NOMO-1 (cell line): ENCODE measurements at regions not wholly inside any gene's neighbourhood (a gene's known extent, or its start where the extent isn't known, plus 50 kb on each side); places are given as distances from the start of the nearest gene placed in this dataset.

Experiments used
- DNase-seq, 2 experiments: peaks; one replicate each; lab custom pipeline; 2025; ENCODE audit not compliant: unreplicated experiment in 2 of 2; lab: John Stamatoyannopoulos, UW

DNA sequence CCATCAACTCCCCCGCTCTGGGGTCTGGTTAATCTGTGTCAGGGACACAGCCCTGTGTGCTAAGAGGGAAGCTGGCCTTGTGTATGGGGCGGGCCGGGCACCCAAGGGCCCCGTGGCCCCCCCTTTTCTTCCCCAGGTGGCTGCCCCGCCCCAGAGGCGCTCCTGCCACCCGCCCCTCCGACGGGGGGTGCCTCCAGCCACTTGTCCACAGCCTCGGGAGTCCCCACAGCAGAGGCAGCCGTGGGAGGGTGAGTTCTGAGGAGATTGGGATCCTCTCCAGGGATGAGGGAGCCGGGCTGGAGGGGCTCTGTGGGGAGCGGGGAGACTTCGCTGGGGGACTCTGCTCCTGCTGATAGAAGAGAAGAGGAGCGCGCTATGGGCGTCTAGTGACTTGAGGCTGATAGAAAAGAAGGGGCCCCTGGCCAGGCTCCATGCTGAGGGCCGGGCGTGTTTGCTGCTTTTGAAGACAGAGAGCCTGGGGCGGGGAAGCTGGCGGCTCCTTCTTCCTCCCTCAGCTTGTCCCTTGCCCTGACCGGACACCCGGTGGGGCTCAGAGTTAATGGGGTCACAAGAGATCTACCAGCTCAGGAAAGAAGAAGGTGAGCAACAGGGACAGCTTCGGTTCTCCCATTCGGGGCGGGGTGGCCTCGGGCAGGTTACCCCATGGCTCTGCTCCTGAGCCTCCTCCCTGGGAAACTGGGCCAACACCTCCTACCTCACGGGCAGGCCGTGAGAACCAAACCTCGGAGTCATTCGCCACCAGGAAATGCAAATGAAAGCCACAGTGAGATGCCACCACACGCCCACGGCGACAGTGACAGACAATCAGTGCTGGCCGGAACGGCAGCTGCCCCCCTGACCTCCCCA is 89.4 kb upstream of the TAF1B start:
- no peak for DNase-seq

DNA sequence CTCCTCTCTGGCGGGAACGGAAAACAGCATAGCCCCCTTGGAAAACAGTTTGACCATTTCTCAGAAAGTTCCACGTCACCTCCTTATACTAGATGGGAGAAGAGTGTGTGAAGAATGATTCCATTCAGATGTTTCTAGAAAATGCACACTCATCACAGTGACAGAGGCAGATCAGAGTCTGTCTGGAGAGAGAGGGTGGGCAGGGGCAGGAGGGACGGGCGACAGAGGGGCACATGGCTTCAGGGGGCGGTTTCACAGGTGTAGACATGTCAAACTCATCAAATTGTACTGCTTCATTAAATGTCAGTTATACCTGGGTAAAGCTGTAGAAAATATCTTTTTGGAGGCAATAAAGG is 88.8 kb upstream of the TAF1B start:
- DNase-seq, result no peak

DNA sequence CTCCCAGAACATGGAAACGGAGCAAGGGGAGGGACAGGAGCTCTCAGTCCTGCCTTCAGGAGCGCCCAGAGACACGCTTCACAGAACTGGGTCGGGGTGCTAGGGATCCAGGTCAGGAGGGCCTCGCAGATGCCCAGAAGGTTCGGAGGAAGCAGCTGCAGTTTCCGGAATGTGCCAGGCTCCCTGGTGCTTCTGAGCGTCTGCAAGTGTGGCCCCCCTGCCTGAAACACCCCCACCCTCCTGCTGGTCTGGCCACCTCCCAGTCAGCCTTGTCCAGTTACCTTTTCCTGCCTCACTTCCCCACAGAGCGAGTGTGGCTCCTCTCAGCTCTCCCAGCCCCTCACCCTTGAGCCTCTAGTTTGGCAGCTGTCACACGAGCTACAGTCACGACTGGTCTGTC is 88.3 kb upstream of the TAF1B start:
- DNase-seq, result no peak

DNA sequence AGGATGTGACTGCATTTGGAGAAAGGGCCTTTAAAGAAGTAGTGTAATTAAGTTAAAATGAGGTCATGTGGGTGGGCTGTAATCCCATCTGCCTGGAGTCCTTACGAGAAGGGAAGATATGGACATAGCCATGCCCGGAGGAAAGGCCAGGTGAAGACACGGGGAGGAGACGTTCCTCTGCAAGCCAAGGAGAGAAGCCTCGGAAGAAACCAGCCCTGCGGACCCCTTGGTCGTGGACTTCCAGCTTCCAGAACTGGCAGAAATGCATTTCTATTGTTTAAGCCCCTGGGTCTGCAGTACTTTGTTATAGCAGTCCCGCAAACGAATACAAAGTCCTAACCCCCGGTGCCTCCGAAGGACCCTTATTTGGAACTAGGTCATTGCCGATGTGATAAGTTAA is 87.6 kb upstream of the TAF1B start:
- DNase-seq, result no peak

DNA sequence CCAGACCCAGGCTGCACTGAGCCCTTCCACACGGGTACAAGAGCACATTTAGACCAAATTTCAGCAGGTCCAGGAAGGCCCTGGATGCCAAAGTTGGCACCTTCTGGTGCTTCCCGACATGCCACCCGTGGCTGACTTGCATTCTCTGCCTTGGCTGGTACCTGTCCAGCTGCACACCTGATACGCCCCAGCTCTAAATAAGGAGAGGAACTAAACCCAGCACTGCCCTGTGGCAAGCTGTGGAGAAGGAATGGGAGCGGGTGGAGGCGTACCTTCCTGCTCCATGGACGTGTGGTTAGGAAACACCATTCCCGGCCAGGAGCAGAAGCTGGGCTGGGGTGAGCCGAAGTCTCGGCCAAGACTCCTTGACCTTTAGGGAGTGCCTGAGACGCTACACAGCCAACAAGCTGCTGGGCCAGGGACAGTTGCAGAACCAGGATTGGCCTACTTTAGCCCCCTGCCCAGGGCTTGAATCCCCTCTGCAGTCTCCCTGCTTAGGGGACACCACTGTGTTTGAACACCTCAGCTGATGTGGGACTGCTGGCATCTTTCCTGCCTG is 86.5 kb upstream of the TAF1B start:
- DNase-seq, result no peak

DNA sequence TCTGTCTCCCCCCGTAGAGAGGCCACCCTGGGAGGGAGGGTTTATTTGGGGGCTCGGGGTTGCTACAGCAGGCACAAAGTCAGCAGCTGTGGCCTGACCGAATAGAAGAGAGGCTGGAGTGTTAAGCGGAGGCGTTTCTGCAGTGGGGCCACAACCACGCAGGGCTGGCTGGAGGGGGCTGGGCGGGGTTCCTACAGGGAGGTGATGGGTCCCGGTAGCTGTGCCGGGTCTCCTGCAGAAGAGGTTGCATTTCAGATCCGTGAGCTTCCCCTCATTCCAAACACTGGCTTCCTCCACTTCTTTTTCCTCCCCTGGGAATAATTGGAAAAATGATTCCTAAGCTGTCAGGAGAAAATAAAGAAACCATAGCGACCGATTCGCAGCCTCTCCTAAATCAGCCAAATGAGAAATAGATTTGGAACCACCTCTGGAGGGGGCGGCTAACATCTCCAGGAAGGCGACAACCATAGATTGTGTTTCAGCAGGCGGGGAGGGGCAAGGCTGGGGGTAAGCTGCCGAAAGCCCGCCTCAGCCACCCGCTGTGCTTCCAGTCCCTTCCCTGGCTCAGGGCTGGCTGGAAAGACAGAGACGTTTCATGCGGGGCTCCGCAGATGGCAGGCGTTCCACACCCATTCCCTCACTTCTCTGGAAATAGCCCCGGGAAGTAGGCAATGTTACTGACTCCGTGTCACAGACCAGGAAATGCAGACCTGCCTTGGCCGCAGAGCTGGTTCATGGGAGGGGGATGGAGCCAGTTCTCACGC is 85.6 kb upstream of the TAF1B start:
- no peak for DNase-seq

DNA sequence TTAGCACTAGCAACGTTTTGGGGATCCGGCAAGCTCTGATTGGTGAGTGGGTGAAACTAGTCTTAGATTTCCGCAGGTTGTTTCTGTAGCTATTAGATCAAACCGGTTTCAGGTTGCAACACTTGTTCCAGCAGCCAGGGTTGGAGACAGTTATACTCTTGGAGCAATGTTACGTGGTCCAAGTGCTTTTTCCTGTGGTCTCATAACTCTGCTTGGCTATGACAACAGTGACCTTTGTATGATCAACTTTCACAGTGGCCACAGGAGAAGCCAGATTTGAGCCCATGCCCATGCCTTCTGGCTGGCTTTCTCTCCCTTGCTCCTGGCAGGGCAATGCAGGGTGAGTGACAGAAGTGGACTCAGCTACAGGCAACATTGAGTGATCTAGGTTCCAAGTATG is 84.5 kb upstream of the TAF1B start:
- DNase-seq, result peak in 1 of 2 experiments; percentile 37

DNA sequence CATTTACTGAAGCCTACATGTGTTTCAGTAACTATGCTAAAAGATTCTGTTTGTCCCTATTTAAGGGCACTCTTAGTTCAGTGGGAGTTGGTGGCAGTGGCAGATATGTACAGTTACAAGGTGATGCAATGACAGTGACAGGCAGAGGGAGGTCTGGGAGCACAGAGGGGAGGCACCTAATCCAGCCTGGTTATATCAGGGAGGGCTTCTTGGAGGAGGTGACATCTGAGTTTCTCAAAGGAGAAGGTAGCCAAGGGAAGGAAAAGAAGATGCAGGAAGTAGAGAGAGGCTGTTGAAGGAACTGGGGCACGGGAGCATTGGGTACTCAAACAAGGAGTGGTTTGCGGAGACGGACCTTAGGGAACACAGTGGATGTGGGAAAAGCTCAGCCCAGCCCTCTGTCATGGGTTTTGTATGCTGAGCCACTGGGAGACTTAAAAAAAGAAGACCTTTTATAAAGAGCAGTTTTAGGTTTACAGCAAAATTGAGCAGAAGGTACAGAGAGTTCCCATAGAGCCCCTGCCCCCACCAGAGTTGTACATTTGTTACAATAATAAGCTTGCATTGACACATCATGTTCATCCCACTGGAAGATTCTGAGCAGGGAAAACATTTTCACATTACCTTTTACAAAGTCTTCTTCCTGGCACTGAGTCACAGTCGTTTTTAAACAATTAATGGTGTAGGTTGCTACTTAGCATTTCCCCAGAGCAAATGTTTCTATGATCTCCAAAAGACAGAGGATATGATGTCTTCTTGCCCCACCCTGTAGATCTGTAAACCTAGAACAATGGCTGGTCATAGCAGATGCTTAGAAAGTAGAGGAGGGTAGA is 83.0 kb upstream of the TAF1B start:
- DNase-seq, result no peak

DNA sequence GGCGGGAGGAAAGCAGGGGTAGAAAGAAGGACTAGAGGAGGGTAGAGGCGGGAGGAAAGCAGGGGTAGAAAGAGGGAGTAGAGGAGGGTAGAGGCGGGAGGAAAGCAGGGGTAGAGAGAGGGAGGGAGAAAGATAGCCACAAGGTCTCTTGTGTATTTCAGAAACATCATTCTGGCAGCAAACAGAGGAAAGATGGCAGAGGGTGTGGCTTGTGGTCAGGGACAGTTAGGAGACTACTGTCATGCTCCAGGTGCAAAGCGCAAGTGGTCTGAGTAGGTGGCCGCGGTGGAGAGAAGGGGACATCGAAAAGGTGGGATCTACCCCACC is 82.4 kb upstream of the TAF1B start:
- DNase-seq, result no peak

DNA sequence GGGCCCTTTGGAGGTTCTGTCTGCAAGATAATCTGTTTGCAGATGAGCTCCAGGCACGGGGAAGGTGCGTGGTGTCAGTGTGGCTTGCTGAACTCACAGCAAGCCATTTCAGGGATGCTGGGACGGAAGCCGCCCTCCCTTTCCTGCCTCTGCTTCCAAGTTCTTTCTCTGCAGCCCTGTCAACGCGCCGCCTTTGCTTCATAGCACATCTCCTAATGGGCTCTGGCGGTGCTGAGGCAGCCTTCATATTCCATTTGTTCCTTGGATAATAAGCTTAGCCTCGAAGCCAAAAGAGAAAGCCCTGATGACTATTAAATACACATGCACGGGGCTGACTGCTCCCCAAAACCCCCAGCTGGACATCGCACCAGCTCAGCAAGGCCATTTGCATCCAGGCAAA is 81.7 kb upstream of the TAF1B start:
- DNase-seq, result no peak

DNA sequence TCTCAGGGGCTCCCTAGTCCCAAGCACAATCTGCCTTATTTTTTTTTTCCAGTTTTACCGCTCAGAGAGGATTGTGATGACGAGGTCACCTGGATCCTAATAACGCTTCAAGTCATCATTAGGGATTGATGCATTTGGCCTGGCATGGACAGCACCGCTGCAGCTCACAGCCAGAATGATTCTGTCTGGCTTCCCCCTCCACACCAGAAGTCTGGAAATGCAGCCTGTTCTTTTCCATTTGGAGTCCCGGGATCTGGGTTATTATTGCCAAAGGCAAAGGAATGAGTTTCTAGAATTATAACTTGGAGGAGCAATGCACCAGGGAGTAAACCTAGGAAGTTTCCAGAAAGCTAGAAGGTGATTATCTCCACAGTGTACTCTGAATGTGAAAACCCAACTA is 81.1 kb upstream of the TAF1B start:
- no peak for DNase-seq

DNA sequence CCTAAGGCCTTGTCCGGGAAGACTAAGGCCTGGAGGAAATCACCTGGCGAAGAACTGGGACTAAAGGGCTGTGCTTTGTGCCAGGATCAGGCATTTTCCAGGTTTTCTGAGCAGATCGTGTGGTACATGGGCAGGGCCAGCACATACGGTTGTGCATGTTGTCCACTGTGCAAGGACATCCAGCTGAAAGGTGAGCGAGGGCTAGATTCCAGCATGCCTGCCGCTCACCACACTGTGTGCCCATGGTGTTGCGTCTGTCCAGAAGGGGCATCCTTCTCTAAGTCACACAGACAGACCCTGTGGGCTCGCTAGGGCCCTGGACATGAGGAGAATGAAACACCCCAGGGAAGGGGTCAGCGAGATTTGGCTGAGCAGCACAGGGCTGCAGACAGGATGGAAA is 80.3 kb upstream of the TAF1B start:
- no peak for DNase-seq

DNA sequence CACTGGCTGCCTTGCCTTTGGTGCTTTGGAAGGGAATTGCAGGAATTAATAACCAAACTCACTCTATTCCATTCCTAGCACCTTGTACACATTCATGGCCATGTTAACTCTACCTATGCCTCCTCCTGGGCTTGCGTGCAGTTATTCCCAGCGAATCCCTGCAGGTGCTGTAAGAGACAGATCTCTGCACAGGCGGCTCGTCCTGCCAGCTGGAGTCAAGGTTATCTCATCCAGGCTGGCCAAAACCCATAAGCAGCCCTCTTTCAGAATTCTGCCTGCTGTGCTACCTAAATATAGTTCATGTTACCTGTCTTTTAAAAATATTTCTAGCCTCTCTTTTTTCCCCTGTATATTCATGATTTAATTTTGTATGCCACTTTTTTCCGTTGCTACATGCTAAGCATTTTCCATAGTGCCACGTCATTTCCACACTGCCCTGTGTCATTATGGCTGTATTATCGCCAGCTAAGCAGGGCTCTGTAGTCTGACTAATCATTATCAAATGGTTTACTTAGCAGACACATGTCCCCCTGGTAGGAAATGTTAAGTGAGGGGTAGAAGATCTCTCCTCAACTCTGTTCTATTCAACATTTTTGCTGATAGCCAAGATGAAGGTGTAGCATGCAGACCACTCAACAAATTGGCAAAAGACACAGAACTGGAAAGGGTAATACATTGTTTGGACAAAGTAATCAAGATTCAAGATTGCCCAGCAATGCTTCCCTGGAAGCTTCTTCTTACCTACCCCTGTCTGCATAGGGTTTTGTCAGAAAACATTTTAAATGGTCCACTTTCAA is 79.7 kb upstream of the TAF1B start:
- DNase-seq, result peak in 1 of 2 experiments; percentile 34

DNA sequence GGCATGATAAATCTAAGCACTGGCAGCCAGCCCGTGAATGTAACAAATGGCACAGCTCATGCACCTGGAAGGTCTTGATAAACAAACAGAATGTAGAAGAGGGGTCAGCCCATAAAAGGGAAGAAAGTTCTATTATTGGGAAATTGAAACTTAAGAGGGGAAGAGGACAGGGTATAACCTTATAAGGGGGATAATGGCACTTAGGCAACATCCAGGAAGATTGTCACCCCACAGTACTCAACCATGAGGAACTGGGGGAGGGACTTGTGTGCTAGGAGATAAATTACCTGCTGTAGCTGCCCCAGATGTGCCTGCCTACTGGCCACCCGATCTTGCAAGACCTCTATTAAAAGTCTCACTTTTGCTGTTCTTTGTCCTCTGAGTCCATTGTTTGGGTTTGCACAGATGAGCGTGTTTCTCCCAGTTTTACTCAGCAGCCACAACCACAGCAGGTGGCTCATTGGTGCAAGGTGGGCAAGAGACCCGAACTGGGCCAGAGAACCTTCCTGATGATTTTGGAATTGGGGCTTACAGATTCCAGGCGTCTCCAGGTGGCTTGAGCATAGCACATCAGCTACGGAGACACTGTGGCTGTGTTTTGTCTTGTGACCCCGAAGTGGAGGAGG is 79.0 kb upstream of the TAF1B start:
- peak; percentile 74 to 92 for DNase-seq

DNA sequence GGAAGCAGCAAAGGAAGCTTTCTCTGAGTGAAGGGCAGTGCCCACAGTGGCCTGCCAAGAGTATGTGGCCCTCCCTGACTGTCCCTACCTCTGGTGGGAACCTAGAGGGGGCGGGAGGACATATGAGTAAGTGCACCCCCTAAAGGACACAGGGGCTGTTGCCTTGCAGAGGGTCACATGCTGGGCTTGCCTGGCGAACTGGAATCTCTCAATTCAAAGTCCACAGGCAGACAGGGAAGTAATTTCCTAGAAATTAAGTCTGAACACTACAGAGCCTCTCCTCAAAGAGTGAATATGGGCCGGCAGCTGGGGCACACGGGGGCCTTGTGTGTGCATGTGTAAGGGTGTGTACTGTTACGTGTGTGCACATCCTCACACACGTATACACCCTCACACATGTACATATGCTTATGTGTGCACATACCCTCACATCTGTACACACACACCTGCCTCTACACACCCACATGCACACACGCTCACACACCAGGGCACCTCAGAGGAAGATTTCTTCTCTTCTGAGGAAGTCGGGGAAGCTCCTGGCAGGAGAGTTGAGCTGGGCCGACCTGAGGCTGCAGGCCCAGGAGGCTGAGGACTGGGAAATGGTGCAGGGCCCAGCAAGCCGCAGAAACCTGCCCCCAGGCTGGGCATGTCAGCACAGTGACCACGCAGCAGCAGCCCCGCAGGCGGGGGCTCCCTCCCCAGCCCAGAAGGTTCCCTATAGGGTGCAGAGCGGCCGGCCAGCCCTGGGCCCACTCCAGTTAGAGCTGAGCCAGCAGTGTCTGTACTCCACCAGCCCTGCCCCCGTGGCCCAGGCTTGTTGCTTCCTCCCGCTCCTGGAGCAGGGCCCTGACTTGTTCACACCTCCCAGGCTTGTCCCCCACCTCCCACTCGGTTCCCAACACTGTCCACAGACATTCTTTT is 77.4 kb upstream of the TAF1B start:
- no peak for DNase-seq

DNA sequence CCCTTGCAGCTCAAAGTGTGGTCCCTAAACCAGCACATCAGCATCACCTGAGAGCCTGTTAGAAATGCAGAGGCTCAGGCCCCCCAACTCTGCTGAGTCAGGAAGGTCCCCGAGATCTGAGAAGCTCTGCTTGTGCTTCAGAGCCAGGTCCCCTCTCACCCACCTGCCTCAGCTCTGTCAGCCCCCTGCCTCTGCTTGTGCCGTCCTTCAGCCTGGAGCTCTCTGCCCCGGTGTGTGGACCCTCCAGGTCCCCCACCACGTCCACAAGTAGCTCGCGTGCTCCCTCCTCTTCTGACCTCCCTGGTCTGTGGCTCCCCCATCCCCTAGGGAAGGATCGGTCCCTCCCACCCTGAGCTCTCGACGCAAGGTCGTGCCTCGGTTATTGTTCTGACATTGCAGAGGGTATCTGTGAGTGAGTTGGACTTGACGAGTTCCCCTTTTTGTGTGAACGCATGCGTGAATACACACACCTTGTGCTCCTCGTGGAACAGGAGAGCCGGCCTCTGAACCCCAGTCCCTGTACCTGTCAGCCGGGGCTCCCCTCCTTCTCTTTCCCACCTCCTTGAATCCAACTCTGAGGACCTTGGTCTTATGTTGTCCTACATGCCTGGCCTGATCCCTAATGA is 75.5 kb upstream of the TAF1B start:
- DNase-seq, result no peak

DNA sequence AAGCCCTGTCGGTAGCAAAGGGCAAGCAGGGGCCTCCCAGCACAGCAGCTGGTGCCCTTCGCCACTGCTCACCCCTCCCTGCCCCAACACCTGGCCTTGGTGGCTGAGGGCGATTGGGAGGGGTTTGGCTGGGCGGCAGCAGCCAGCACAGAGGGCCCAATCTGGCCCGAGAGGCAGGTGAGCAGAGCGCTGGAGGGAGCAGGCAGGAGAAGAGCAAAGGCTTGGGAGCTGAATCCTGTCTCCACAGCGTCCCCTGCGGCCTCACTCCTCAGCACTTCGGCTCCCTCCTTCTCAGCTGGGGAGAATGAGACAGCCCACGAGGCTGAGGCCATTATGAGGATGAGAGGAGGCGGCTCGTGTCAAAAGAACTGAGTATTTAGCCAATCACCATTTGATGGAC is 74.9 kb upstream of the TAF1B start:
- no peak for DNase-seq

DNA sequence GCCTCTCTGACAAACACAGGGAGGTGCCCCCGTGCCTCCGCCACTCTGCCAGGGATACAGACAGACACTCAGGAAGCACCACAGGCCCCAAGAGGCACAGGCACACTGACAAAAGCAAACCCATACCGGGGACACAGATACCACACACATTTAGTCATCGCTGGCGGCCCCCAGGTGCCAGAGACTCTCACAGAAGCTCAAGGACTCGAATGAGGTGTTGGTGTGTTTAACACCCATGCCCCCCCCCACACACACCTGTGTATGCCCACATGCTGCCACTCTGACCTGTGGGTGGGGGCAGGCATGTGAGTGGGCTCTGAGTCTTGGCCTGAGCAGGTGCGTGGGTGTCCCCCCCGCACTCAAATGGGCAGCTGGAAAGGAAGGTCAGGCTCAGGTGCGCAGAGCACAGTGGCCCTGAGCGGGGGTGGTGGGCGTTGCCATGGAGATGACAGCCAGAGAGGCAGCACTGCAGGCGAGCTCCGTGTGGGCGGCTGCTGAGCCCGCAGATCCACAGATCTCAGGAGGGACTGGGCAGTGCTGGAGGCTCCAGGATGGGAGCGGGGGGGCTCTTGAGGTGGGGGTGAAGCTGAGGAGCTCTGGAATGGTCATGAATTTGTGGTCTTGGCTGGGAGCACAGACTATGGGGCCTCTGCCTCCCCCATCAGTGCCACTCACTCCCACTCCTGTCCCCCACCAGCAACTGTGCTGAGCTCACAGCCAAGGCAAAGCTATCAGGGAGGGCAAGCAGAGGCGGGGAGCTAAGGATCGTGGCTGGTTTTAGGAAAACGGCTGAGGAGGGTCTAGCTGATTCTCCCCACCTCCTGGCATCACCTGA is 73.9 kb upstream of the TAF1B start:
- DNase-seq, result no peak
